Upper lobe of left lung (tissue), 4 donors: ENCODE measurements at regions not wholly inside any gene's neighbourhood (a gene's known extent, or its start where the extent isn't known, plus 50 kb on each side); places are given as distances from the start of the nearest gene placed in this dataset.
A peak's percentile ranks its signal among the peaks of the same experiment; 100 is the strongest.

Experiments
- POLR2A ChIP-seq, 4 donors: fragments of 450-650 bp; IDR thresholded peaks; one replicate each; pipeline ENCODE4 v1.5.1; 2016 to 2017; ENCODE audit warnings: antibody characterized with exemption in 4 of 4, mild to moderate bottlenecking in 2 of 4
- POLR2AphosphoS5 ChIP-seq, 2 donors: sonication (generic); formaldehyde crosslinking; IDR thresholded peaks; one replicate each; pipeline ENCODE4 v1.5.1; 2017; ENCODE audit warnings: antibody characterized with exemption in 2 of 2
- TF ChIP-seq, protein P1 (sequence below), 6 experiments: fragments of 450-650 bp in 4 of 6; fragments of 200-600 bp in 2 of 6; sonication (generic) in 2 of 6; IDR thresholded peaks; one replicate each; pipeline ENCODE4 v1.5.1; 2016 to 2019; ENCODE audit warnings: antibody characterized with exemption in 6 of 6

DNA sequence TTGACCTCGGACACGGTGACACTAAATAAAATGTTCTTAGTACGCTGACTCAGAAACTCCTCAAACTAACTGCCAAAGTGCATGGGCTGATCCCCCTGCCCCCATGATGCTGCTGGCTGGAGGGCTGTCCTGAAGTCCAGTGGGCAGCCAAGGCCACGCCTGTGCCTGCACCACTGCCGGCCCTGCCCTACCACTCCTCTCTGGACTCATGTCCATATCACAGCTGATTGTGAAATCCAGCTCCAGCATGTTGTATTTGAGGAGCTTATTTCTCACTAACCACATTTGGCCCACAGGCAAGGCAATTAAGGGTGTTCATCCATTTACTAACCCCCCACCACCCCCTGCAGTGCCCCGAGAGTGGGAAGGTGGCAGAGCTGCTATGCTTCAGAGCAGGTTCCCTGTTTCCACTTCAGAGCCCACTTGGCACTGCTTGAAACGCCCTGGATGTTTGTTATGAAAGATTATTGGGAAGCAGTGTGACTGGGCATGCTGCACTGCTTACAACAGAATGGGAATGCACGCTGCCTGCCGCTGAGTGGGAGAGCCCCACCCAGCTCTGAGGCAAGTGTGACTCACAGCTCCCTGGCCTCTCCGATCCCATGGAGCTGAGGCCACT is 114.0 kb downstream of the UQCRFS1 start:
- TF ChIP-seq, protein P1, sequence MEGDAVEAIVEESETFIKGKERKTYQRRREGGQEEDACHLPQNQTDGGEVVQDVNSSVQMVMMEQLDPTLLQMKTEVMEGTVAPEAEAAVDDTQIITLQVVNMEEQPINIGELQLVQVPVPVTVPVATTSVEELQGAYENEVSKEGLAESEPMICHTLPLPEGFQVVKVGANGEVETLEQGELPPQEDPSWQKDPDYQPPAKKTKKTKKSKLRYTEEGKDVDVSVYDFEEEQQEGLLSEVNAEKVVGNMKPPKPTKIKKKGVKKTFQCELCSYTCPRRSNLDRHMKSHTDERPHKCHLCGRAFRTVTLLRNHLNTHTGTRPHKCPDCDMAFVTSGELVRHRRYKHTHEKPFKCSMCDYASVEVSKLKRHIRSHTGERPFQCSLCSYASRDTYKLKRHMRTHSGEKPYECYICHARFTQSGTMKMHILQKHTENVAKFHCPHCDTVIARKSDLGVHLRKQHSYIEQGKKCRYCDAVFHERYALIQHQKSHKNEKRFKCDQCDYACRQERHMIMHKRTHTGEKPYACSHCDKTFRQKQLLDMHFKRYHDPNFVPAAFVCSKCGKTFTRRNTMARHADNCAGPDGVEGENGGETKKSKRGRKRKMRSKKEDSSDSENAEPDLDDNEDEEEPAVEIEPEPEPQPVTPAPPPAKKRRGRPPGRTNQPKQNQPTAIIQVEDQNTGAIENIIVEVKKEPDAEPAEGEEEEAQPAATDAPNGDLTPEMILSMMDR (IDR thresholded peaks at IDR 0.05), result no peak
- peak in 1 of 2 donors; percentile 41 for TF ChIP-seq POLR2AphosphoS5 (IDR thresholded peaks at IDR 0.05)
- no peak for TF ChIP-seq POLR2A (IDR thresholded peaks at IDR 0.05)
